Mesendoderm (in vitro differentiated cells): ENCODE measurements at regions not wholly inside any gene's neighbourhood (a gene's known extent, or its start where the extent isn't known, plus 50 kb on each side); places are given as distances from the start of the nearest gene placed in this dataset.
A peak's percentile ranks its signal among the peaks of the same experiment; 100 is the strongest.

ENCODE experiments used
- DNase-seq: peaks from one replicate; pipeline ENCODE4 v3.0.0; 2013
- H2AK5ac ChIP-seq: 2 replicates; pipeline ENCODE4 v1.6.1; 2013; ENCODE audit warnings: low read length, inconsistent platforms
- H2BK120ac ChIP-seq: 2 replicates; pipeline ENCODE4 v1.6.1; 2013; ENCODE audit warnings: low read depth, mild to moderate bottlenecking, low read length, moderate library complexity, mixed read lengths
- H2BK15ac ChIP-seq: replicated peaks from 2 replicates; pipeline ENCODE4 v1.6.1; 2013; ENCODE audit warnings: low read depth, mild to moderate bottlenecking, moderate library complexity
- H2BK5ac ChIP-seq: 2 replicates; pipeline ENCODE4 v1.6.1; 2013; ENCODE audit warnings: low read length, inconsistent platforms
- H3K18ac ChIP-seq: 2 replicates; pipeline ENCODE4 v1.6.1; 2013; ENCODE audit warnings: mild to moderate bottlenecking, low read length, mixed read lengths
- H3K23ac ChIP-seq: one replicate; pipeline ENCODE4 v1.6.1; 2013; ENCODE audit warnings: low read length
- H3K27ac ChIP-seq: 2 replicates; pipeline ENCODE4 v1.5.1; 2013; ENCODE audit warnings: low read depth, mild to moderate bottlenecking, inconsistent platforms, low read length, moderate library complexity
- H3K27me3 ChIP-seq: 2 replicates; pipeline ENCODE4 v1.6.1; 2013; ENCODE audit warnings: low read length, control low read depth, mild to moderate bottlenecking, inconsistent platforms; ENCODE audit not compliant: insufficient read depth, poor library complexity
- H3K36me3 ChIP-seq: 2 replicates; pipeline ENCODE4 v1.6.1; 2013; ENCODE audit warnings: low read length, inconsistent platforms; ENCODE audit not compliant: control insufficient read depth, insufficient read depth
- H3K4ac ChIP-seq: one replicate; pipeline ENCODE4 v1.6.1; 2013; ENCODE audit warnings: low read depth, mild to moderate bottlenecking, low read length, moderate library complexity
- H3K4me1 ChIP-seq: 2 replicates; pipeline ENCODE4 v1.6.1; 2013; ENCODE audit warnings: low read depth, low read length, inconsistent platforms; ENCODE audit not compliant: control insufficient read depth
- H3K4me2 ChIP-seq: 2 replicates; pipeline ENCODE4 v1.6.1; 2013; ENCODE audit warnings: low read length
- H3K4me3 ChIP-seq: 2 replicates; pipeline ENCODE4 v1.5.1; 2013; ENCODE audit warnings: mild to moderate bottlenecking, low read length
- H3K56ac ChIP-seq: one replicate; pipeline ENCODE4 v1.6.1; 2013; ENCODE audit warnings: low read length
- H3K79me1 ChIP-seq: 2 replicates; pipeline ENCODE4 v1.6.1; 2013; ENCODE audit warnings: low read length, inconsistent platforms
- H3K79me2 ChIP-seq: 2 replicates; pipeline ENCODE4 v1.6.1; 2013; ENCODE audit warnings: mild to moderate bottlenecking, low read length; ENCODE audit not compliant: control insufficient read depth, insufficient read depth
- H3K9ac ChIP-seq: 2 replicates; pipeline ENCODE4 v1.6.1; 2013; ENCODE audit warnings: low read length, inconsistent platforms
- H4K5ac ChIP-seq: one replicate; pipeline ENCODE4 v1.6.1; 2013; ENCODE audit warnings: low read length
- H4K8ac ChIP-seq: one replicate; pipeline ENCODE4 v1.6.1; 2013; ENCODE audit warnings: low read depth, mild to moderate bottlenecking, control low read depth, low read length, moderate library complexity
- WGBS: extraction: QIAGEN DNeasy Blood & Tissue Kit; methylation state at CpG from one replicate; pipeline ENCODE4 v1.1.7; 2013; ENCODE audit warnings: low lambda C conversion rate, missing lambda C conversion rate; ENCODE audit not compliant: insufficient coverage; ENCODE audit errors: extremely low coverage; 5-methylcytosine and 5-hydroxymethylcytosine counted together

GRCh38 chr2:145203891-145204290 lies 684.0 kb upstream of the ZEB2 start:
- Histone ChIP-seq H3K79me1 (no peaks in the 10 kb centered on the region), H2AK5ac (no peak overlapping the region), H3K4me3 (no peak overlapping the region), H3K9ac (no peak overlapping the region), H3K36me3 (no peaks in the 10 kb centered on the region), H2BK120ac (no peak overlapping the region), H3K4ac (no peak overlapping the region), H3K27ac (no peak overlapping the region), H3K4me1 (no peaks in the 10 kb centered on the region), H3K79me2 (no peaks in the 10 kb centered on the region), H4K5ac (no peak overlapping the region), H2BK5ac (no peak overlapping the region), H3K23ac (no peak overlapping the region), H3K18ac (no peak overlapping the region), H3K4me2 (no peak overlapping the region), H3K56ac (no peak overlapping the region), H2BK15ac (no peak overlapping the region), H3K27me3 (no peaks in the 10 kb centered on the region), H4K8ac (no peak overlapping the region)
- DNase-seq: no peak
- no CpG with 5 or more reads among the region's 2 CpGs for WGBS

DNA sequence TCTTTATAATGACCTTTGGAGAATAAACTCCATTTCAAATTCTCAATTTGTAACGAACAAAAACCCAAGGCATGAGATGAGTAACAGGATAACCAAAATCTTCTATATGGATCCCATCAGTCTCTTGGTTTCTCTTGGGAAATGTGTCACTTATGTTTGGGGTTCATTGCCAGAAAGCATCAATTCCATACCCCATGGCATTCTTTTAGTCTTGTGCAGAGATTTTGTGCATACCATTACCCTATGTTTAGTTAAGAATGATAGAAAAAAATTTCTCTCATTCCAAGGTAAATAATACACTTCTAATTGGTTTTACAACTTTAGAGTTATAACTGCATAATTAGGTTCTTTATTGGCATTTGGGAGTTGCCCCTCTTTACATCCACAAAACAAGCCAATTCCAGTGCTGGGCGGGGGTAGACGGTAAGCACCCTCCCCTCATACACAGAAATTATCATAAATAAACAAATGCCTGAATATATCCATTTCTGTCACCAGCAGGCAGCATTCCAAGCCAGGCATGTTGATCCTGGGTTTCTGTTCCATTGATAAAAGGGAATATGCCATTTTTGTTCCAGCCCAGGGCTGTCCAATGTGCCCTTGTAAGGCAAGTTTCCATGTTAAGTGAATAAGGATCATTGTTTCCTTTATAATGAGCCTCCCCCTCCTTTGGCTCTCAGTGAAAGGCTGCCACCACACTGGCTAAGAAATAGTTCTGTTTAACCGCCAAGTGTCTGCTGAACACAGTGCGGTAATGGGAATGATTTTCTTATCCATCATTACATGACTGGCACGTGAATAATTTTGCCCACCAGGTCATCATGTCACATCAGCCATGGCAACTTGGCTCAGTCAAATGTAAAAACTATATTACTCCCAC lies 680.1 kb upstream of the ZEB2 start:
- no CpG with 5 or more reads among the region's 6 CpGs for WGBS
- H3K4me1 ChIP-seq: no peaks in the 10 kb centered on the region
- no peak overlapping the region for H3K56ac ChIP-seq
- no peak overlapping the region for H2BK5ac ChIP-seq
- no peak overlapping the region for H3K4me3 ChIP-seq
- no peaks in the 10 kb centered on the region for H3K27me3 ChIP-seq
- no peak overlapping the region for H2BK120ac ChIP-seq
- no peak overlapping the region for H3K23ac ChIP-seq
- H3K79me2 ChIP-seq: no peaks in the 10 kb centered on the region
- no peak overlapping the region for H3K27ac ChIP-seq
- no peak overlapping the region for H2AK5ac ChIP-seq
- no peak overlapping the region for H3K9ac ChIP-seq
- H3K4ac ChIP-seq: peak overlapping the region; percentile 36
- H3K18ac ChIP-seq: no peak overlapping the region
- H3K79me1 ChIP-seq: no peaks in the 10 kb centered on the region
- H3K36me3 ChIP-seq: no peaks in the 10 kb centered on the region
- no peak overlapping the region for H4K5ac ChIP-seq
- no peak for DNase-seq
- H2BK15ac ChIP-seq: no peak overlapping the region
- H3K4me2 ChIP-seq: no peak overlapping the region
- H4K8ac ChIP-seq: no peak overlapping the region

GRCh38 chr2:145199042-145199441 lies 679.1 kb upstream of the ZEB2 start:
- Histone ChIP-seq H3K56ac (no peak overlapping the region), H4K8ac (no peak overlapping the region), H2BK15ac (no peak overlapping the region), H2AK5ac (no peak overlapping the region), H4K5ac (no peak overlapping the region), H3K9ac (no peak overlapping the region), H3K4ac (no peak overlapping the region), H3K27me3 (no peaks in the 10 kb centered on the region), H3K4me2 (no peak overlapping the region), H2BK5ac (no peak overlapping the region), H3K79me1 (no peaks in the 10 kb centered on the region), H3K79me2 (no peaks in the 10 kb centered on the region), H3K23ac (no peak overlapping the region), H3K4me1 (no peaks in the 10 kb centered on the region), H3K36me3 (no peaks in the 10 kb centered on the region), H3K27ac (no peak overlapping the region), H3K4me3 (no peak overlapping the region), H2BK120ac (no peak overlapping the region), H3K18ac (no peak overlapping the region)
- no CpG with 5 or more reads among the region's 7 CpGs for WGBS
- no peak for DNase-seq

DNA sequence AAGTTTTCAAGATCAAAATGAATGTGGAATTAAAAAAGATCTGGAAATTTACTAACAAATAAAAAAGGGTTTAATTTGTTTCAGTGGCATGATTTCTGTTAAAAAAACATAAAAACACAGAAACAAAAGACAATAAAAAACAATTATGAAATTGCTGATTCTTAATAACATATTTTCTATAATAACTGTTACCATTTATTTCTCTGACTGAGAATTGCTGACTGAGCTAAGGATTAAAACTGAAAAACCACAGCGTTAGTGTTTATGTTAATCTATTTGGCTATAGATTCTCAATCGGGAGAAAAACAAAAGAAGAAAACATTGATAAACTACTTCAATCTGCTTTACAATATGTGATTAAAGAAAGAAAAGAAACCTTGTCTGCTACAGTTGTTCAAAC lies 678.6 kb upstream of the ZEB2 start:
- no peak overlapping the region for H3K23ac ChIP-seq
- no peak overlapping the region for H4K5ac ChIP-seq
- WGBS: no CpG with 5 or more reads among the region's 2 CpGs
- no peak overlapping the region for H2BK15ac ChIP-seq
- no peak for DNase-seq
- no peaks in the 10 kb centered on the region for H3K4me1 ChIP-seq
- H3K79me2 ChIP-seq: no peaks in the 10 kb centered on the region
- no peak overlapping the region for H2AK5ac ChIP-seq
- no peak overlapping the region for H3K27ac ChIP-seq
- no peak overlapping the region for H3K56ac ChIP-seq
- H2BK120ac ChIP-seq: no peak overlapping the region
- H3K4me3 ChIP-seq: no peak overlapping the region
- no peak overlapping the region for H4K8ac ChIP-seq
- no peak overlapping the region for H3K9ac ChIP-seq
- H3K27me3 ChIP-seq: no peaks in the 10 kb centered on the region
- no peak overlapping the region for H3K4me2 ChIP-seq
- no peaks in the 10 kb centered on the region for H3K79me1 ChIP-seq
- no peak overlapping the region for H2BK5ac ChIP-seq
- H3K4ac ChIP-seq: no peak overlapping the region
- H3K18ac ChIP-seq: no peak overlapping the region
- no peaks in the 10 kb centered on the region for H3K36me3 ChIP-seq

- no peak overlapping the region for H4K8ac ChIP-seq
- no peak overlapping the region for H3K4me3 ChIP-seq
- WGBS: no CpG with 5 or more reads among the region's 3 CpGs
- H3K4me1 ChIP-seq: no peaks in the 10 kb centered on the region
- no peak overlapping the region for H3K23ac ChIP-seq
- H2AK5ac ChIP-seq: no peak overlapping the region
- H3K79me2 ChIP-seq: no peaks in the 10 kb centered on the region
- no peak overlapping the region for H4K5ac ChIP-seq
- no peak overlapping the region for H3K4ac ChIP-seq
- no peaks in the 10 kb centered on the region for H3K79me1 ChIP-seq
- no peak overlapping the region for H3K18ac ChIP-seq
- no peaks in the 10 kb centered on the region for H3K36me3 ChIP-seq
- no peak overlapping the region for H3K9ac ChIP-seq
- H2BK120ac ChIP-seq: no peak overlapping the region
- H3K27ac ChIP-seq: no peak overlapping the region
- H3K56ac ChIP-seq: no peak overlapping the region
- H2BK5ac ChIP-seq: no peak overlapping the region
- no peak for DNase-seq
- H3K4me2 ChIP-seq: no peak overlapping the region
- H2BK15ac ChIP-seq: no peak overlapping the region
- no peaks in the 10 kb centered on the region for H3K27me3 ChIP-seq
Measured at GRCh38 chr2:145197944-145198343, 678.0 kb upstream of the ZEB2 start.

GRCh38 chr2:145194673-145195072 lies 674.8 kb upstream of the ZEB2 start:
- Histone ChIP-seq H3K56ac (no peak overlapping the region), H3K4ac (no peak overlapping the region), H2AK5ac (no peak overlapping the region), H2BK15ac (no peak overlapping the region), H3K27me3 (no peaks in the 10 kb centered on the region), H3K9ac (no peak overlapping the region), H3K4me1 (no peaks in the 10 kb centered on the region), H3K36me3 (no peaks in the 10 kb centered on the region), H3K4me3 (no peak overlapping the region), H4K8ac (no peak overlapping the region), H3K79me1 (no peaks in the 10 kb centered on the region), H3K23ac (no peak overlapping the region), H3K4me2 (no peak overlapping the region), H2BK5ac (no peak overlapping the region), H3K27ac (no peak overlapping the region), H2BK120ac (no peak overlapping the region), H3K18ac (no peak overlapping the region), H4K5ac (no peak overlapping the region), H3K79me2 (no peaks in the 10 kb centered on the region)
- no CpG with 5 or more reads among the region's 2 CpGs for WGBS
- DNase-seq: peak; percentile 21
